Nucleus accumbens (tissue), 56 donors: ENCODE measurements at regions not wholly inside any gene's neighbourhood (a gene's known extent, or its start where the extent isn't known, plus 50 kb on each side); places are given as distances from the start of the nearest gene placed in this dataset.

ENCODE experiments used
- DNase-seq, 56 donors: peaks; one replicate each; lab custom pipeline; 2025; lab: John Stamatoyannopoulos, UW

DNA sequence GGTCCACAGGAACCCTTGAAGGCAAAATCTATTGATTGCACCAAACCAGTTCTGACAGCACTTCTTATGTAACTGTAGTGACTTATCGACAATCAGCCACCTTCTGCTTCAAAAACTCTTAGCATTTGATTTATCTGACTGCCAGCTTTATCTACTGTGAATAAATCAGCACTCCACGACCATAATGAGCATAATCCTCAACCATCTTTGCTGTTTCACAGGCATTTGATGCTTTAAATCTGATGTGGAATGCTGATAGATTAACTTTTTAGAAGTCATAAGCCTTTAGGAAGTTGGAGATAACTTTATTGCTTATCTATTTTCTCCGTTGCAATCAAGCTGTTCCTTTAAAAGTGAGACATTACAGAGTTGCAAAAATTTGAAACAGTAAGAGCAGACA is 101.5 kb upstream of the PTCHD4 start:
- no peak for DNase-seq

DNA sequence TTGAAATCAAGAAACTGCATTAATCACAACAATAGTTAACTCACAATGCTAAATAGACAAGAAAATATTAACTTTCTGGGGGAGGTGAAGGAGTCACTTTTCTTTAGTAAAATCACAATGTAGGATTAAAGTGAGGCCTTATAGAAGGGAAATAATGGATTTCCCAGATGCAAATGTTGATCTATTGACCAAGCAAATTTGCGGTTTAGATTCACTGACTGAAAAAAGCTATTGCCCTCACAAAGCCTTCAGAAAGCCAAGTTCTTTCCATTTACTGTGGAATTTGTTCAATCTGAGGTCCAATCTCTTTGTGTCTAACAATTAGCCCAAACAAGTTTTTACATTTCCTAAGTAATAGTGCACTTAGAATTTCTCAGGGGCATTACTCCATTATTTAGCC is 95.1 kb upstream of the PTCHD4 start:
- no peak for DNase-seq

DNA sequence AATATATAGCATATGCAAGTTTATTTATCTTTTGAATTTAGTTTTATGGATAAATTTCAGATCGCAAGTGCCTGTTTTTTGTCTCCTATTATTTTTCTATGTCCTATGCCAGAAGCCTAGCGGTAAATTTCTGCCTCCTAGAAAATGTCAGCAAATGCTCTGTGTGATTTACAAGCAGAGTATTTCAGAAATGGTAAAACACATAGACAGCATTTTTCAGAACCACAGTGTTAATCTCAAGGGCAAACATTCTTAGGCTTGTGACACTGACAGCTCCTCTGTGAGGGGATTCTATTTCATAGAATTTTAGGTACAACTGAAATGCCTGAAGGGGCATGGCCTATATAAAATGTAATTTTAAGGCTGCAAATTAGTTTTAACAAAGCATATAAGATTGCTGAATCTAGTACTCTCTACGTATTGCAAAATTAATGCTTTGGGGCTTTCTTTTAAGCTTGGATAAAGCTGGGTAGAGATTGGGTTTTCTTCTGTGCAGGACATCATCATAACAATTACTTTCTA is 89.9 kb upstream of the PTCHD4 start:
- no peak for DNase-seq

DNA sequence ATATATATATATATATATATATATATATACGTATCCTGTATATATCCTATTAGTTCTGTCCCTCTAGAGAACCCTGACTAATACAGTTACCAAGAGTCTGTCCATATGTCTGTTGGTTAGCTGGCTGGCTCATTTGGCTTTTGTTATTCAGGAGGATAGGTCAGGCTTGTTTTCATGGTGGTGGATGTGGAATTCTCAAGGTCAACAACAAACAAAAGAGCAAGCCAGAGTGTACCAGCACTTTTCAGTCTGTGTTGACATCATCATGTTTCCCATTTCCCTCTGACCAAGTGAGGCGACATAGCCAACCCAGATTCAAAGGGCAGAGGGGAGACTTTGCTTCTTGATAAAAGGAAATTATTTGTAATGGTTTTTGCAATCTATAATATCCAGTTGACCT is 88.5 kb upstream of the PTCHD4 start:
- no peak for DNase-seq

DNA sequence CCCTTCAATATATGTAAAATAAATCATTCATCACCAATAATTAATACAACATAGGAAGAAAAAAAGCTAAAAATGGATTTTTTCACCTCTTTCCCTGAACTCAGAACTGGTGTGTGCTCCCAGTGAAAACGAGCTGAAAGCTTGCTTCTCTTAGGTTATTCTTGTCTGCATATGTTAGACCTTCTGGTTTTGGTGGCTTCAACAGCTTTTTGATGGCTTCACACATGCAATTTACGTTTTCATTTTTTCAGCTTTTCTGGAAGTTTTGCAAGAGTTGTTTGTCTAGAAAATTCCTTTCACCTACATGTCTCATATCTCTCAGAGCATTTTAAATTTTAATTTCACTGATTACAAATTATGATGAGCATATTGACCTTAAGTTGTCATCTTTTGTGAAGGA is 86.9 kb upstream of the PTCHD4 start:
- no peak for DNase-seq

DNA sequence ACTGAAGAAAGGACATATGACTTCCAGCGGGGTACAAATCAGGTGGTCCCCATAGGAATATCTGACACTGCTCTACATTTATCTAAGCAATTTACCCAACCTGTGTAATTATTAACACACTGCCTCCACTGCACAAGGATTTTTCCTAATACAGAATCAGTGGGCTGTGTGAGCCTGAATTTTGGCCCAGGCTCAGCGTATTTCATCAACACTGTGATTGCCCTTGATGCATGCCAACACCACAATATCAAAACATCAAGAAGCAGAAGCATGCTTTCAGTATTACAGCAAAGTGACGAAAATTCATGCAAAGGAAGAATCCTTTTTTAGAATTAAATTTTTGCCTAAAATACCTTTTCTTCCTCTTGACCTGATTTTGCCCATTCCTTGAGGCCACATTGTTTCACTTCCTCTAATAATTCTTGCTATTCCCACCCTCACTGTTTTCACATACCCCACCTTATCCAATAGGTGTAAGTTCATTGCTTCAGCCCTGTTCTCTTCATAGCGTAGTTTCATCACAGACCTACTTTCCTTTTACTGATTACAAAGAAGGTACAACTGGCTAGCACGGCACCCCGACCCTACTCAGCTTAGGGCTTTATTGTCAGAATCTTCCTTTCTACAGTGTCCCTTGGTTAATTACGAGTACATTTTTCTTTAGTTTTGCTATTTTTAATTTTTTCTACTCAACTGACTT is 83.7 kb upstream of the PTCHD4 start:
- DNase-seq, result no peak

DNA sequence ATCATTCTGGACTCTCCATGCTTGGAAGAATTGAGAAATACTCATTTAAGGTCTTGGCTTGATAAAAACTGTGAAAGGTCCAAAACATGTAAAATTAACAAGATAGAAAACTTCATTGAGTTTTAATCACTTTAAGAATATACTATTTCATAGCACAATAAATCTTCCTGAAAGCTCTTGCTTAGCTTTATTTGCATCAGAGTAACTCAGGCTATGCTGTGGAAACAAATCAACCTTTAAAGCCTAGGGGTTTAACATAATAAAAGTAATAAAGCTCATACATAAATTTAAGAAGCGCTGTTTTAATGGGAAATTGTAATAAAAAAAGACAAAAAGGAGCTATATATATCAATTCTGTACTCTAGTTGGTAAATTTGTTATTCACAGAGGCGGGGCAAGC is 77.2 kb upstream of the PTCHD4 start:
- no peak for DNase-seq

DNA sequence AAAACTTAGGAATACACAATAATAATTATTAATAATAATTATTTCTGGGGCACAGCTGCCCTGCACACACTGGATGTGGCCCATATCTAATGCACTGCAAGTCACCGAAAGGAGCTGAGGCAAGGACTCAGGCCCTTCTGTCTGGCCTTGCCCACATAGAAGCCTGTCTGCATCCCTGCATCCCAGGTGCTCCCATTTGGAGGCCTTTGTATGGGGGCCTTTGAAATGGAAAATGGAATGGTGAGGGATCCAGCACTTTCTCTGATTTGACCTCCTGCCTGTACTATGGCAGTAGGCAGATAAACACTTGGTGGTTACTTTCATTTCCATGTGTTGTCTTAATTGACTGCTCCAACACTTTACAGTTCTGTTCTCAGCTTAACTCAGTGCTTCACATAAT is 75.7 kb upstream of the PTCHD4 start:
- no peak for DNase-seq

DNA sequence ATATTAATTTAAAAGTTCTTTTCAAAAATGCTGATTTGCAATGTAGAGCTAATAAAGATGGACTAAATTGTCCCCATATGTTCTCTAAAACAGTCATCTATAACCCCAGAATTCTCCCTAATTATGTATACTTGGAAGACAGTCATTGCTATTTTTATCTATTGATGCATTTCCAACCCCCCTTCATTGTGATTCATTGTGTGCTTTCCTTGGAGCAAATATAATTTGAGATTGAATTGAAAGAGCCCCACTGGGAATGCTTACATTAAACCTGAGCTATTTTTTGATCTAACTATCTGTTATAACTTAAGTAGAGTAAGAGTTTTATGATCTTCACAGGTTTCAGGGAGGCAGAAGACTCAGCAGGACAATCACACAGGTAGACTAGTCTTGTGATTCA is 73.7 kb upstream of the PTCHD4 start:
- no peak for DNase-seq

DNA sequence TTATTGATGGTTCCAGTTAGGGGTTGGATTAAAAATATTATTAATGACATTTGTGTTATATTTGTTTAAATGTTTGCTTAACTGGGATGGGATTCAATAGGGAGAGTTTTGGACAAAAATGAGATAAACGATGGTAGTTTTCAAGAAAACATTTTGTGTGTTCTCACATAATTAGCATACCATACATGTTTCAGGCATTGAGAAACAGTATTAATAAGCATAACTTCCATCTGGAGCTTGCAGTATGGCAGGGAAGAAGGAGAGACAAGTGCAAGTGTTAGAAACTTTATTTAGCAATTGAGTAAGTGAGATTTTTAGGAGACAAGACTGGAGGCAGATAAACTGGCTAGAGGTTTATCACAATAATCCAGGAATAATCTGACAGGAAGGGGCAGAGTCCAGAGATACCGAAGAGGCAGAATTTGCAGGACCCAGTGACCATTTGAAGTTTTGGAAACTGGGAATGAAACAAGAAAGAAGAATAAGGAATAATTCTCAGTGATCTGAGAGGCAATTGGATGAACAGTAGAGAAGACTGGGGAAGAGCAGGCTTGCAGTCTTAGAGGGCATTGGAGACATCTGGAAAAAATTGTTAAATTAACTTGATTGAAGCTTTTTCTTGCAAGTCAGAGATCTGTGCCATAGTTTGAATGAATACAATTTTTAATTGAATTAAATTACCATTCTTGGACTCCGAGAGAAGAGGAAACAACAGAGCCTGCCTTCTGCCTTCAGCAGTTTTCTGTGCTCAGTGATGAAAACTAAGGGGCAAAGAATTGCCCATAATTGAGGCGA is 73.0 kb upstream of the PTCHD4 start:
- no peak for DNase-seq

DNA sequence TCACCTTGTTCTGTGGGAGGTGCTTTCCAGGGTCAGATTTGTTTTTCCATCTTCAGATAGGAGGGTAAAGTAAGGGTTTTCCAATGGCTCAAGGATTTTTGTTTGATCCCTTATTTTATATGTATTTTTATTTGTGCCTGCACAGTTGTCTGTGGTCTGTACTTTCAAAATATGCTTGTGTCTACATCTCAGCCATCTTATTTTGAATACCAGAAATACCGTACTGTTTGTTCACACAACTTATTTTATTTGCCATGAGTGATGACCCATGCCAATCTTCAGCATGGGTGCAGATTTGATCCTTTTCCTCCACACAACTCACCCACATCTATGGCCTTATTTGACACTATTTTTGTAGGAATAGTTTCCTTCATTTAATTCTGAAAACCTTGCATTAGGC is 72.2 kb upstream of the PTCHD4 start:
- no peak for DNase-seq

DNA sequence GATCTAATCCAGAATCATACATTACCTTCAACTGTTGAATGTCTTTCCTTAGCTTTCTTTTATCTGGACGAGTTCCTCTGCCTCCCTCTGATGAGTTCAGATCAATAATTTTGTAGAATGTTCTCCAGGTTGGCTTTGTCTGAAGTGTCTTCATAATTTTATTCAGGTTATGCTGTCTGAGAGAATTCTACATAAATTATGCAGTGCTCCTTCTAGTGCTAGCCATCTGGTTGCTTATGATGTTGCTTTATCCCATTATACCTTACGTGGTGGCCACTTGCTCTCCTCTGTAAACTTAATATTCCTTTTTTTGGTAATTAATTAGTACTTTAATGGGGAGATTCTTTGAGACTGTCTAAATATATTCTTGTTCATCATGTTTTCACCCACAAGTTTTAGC is 67.7 kb upstream of the PTCHD4 start:
- DNase-seq, result no peak

DNA sequence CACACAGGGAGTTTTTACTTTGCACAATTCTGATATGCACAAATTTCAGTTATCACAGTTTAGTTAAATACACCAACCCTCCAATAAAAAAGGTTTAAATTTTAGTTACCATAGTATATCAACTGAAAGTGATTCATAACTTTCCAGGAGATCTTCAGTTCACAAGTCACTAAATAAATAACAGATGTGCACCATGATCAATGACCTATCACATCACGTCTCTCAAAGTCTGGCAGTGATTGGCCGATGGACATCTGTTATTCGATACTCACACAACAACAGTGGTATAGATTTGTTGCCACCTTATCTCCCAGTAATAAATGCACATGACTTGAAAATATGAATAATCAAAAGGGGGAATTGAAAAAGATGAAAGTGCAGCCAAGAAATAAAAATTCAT is 66.8 kb upstream of the PTCHD4 start:
- DNase-seq, result no peak

DNA sequence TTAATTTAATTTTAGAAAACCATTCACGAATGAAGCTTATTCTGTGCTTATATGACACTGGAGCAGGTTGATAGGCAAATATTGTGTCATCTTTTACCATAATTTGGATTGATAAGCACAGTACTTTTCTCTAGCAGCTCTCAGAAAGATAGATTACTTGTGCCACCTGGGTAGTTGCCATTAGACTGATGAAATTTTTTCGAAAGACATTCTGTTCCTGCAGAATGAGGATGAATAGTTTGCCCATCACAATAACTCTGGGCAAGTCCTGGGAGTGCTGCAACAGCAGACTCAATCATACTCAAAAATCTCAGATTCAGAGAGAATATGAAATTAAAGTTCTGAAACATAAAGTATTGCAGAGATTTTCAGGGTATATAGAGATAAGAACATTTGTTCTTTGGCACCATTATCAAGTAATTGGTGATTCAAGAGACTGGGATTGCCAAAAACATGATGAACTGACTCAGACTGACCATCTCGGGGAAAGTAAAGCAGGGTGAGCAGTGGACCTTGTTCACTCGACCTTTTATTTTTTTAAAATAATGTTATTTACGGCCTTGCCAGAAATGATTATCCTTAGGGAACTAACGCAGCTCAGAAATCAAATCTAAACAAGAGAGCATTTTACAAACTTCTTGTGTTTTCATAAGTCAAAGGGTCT is 65.8 kb upstream of the PTCHD4 start:
- DNase-seq, result no peak

DNA sequence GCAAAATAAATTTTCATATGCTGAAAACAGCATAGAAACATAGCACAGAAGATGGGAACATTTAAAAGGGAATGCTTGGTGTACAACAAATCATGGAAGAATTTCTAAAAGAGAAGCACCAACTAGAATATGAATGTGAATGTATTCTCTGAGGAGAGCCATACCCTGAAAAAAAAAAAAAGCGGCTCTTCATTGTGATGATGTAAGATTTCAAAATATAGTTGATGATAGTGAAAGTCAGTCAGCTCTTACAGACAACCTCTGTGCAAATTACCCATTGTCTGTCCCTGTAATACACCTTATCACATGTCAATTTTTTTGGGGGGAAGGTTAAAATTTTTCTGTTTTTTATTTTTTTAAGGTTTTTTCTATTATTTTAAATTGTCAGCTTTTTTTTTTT is 58.6 kb upstream of the PTCHD4 start:
- no peak for DNase-seq
